Stimulated activated CD8-positive, alpha-beta memory T cell treated with anti-CD3 and anti-CD28 coated beads, Interleukin-12 subunit alpha, Interleukin-12 subunit beta, amount 100 ng/mL, for 24 hours (primary cell): ENCODE measurements at regions not wholly inside any gene's neighbourhood (a gene's known extent, or its start where the extent isn't known, plus 50 kb on each side); places are given as distances from the start of the nearest gene placed in this dataset.

Source experiments
- DNase-seq: peaks from one replicate; pipeline ENCODE4 v3.0.0-alpha.2; 2020; ENCODE audit errors: extremely low read depth

DNA sequence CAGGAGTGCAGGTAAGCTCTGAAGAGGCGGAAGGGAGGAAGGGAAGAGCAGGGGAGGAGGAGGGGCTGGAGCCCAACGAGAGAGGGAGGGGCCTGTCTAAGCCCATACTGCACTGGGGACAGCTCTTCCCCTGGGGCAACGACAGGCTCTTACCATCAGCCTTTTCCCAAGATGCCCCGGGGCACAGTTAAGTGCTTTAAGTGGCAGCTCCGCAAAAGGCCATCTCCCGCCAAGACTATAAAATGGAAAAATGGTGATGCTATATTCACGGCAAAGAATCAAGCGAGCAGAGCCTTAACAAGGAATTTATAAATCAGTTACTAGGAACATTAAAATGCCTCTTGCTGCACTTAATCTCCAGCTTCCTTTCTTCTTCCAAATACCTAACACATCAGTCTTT is 110.2 kb upstream of the NLRP1 start:
- no peak for DNase-seq

DNA sequence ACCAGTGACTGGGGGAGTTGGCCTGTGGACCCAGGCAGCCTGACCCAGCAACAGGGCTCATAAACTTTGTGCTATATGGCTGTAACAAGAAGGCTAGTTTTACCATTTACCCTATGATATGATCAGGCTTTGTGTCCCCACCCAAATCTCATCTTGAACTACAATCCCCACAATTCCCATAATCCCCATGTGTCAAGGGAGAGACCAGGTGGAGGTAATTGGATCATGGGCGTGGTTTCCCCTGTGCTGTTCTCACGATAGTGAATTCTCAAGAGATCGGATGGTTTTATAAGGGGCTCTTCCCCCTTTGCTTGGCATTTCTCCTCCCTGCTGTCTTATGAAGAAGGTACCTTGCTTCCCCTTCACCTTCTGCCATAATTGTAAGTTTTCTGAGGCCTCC is 111.2 kb upstream of the NLRP1 start:
- DNase-seq = no peak

DNA sequence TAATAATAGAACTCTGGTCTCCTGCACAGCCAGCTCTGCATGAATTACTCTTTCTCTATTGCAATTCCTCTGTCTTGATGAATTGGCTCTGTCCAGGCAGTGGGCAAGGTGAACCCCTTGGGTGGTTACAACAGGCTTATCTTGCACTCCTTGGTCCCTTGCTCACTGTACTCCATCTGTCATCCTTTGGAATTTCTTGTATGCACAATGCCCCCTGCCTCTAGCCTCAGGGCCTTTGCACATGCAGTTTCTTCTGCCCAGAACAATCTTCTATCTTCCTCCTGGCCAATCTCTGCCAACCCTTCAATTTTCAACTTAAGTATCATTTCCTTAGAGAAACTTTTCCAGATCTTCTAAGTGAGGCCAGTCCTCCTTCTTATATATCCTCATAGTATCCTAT is 114.7 kb upstream of the NLRP1 start:
- no peak for DNase-seq

DNA sequence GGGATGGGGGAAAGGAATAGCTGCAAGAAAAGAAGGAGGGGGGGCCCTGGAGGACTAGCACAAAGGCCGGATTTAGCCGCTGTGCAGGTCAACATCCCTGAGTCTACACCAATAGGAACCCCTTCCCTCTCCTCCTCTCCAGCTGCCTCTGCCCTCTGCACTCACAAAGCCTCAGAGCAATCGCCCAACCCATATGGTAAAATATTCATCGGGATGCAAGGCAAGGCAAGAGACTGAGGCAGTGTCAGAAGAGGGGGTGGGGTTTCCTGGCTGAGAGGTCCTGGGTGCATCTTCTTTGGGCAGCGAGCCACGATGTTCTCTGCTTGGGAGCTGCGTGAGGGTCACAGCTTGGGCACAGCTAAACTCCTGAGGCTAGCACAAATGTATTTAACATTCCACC is 115.5 kb upstream of the NLRP1 start:
- DNase-seq = no peak

DNA sequence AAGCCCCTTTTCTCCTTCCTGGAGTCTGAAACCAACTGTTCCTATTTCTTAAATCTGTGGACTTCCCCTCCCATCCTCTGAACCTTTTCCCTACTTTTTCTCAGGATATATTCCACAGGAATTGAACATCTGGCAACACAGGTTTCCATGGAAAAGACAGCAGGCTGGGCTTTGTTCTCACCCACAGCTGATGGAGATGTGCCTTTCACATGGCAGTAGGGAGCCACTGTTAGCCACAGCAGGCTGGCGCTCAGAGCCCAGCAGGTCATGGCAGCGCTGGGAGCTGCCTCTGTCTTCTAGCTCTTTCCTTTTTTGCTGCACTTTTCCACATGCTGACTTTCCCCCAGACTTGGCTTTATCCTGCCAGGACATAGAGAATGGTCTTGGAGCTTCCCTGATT is 116.4 kb upstream of the NLRP1 start:
- DNase-seq = no peak

DNA sequence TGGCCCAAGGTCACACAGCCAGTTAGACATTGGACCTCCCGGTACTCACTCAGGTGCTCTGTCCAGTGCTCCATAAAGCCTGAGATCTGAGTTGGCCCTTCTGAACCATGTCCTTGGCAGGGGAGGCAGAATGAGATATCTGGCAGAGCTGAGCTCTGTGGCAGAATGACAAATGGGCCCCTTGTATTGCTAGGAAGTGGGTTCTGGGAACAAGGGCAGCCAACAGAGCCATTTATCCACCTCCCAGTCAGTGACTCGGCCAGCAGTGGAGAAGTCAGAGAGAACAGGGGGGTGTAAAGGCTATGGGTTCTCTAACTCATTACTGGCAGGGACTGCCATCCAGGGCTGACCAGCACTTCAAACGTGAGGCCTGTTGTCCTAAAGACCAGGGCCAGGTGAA is 117.1 kb upstream of the NLRP1 start:
- no peak for DNase-seq

DNA sequence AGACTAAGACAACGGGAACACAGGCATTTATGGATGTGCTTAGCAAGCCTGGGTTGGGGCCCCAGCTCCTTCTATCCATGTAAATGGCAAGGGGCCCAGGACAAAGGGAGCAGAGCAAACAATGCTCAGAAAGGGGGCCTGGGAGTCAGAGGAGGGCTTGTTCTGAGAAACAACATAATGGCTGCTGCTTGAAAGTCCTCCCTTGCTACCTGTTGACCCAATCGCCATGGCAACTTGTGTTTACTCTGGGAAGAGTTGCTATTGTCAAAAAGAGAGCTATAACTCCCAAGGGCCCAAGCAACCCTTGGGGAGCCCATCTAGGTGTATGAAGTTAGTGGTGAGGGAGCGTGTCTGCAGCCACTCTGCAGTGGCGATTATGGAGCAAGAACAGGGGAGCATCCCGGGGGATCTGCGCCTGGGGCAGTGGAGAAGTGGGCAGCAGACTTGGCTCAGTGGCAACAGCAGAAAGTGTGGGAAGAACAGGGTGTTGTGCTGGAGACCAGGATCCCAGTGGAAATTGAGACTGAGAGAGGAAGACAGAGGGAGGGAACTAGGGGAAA is 118.7 kb upstream of the NLRP1 start:
- DNase-seq = no peak

DNA sequence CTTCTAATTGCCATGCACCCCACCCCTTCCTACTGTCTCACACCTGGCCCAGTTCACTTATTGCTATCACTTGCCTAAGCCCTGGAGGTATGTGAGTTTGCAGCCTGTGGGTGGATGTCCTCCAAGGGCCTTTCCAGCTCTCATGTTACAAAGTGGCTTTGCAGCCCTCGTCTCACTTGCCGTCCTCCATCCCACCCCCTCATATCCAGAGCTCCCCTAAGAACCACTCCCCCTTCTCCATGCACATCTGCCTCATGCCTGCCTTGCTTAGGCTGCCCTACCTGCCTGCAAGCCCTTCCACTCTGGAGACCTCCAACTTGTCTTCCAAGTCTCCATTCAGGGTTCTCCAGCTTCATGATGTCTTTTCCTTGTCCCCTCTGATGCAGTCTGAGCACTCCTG is 119.4 kb upstream of the NLRP1 start:
- no peak for DNase-seq

DNA sequence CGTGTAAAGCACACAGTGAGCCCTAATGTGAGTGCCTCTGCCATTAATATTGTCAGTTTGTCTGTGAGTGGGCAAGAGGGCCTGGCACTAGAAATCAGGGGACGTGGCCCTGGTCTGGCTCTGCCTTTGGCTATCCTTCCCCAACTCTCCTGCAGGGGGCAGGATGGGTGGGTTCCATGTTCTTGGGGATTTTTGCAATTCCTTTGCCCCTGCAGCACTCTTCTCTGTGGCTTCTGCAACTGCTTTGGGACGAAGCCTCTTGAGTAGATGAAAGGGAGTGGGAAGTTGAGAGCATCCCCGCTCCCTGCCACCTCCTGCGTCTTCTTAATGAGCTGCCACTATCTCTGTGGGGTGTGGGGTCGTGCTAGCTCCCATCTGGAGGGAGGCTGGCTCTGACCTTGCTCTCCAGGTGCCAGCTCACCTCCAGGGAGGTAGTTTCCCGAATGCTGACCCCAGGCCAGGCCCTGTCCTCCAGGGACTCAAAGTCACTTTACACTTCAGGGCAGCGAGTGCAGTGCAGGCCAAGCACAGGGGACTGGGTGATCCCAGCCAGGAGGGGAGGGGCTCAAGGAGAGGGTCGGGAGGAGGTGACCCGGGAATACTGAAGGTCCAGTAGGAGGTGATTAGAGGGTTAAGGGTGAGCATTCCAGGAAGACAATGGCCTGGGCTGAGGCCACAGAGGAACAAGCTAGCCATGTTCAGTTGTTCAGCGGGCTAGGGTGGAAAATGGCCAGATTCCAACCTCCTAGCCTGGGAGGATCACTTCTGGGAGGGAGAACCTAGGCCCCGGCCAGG is 121.0 kb upstream of the NLRP1 start:
- DNase-seq = no peak

DNA sequence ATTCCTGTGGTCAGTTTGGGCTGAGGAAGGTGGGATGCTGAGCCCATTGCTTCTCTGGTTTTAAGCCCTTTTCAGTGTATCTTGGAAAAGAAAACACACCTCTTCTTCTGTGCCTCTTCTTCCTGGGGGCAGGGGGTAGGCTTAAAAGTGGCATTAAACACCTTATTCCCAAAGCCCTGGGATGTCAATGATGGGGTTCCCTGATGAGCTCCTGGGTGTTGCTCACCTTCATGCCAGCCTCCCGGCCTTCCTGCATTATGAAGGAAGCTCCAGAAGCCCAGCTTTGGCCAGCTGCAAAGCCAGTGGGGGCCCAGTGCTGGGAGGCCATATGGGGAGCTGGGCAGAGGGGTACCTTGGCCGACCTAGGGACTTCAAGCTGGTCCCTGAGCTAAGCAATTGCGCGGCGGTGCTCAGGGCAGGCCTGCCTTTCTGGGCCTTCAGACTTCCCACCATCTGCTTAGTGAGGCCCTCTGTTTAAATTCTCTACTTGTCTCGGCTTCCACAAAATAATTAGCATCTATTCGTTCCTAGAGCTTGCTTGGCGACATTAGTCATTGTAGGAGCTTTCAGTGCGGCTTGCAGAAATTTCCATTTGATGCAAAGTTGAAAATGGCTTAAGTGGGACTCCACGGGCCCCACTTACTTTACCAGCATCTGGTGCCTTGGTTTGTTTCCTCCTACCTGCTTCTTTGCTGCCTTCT is 121.7 kb upstream of the NLRP1 start:
- no peak for DNase-seq

DNA sequence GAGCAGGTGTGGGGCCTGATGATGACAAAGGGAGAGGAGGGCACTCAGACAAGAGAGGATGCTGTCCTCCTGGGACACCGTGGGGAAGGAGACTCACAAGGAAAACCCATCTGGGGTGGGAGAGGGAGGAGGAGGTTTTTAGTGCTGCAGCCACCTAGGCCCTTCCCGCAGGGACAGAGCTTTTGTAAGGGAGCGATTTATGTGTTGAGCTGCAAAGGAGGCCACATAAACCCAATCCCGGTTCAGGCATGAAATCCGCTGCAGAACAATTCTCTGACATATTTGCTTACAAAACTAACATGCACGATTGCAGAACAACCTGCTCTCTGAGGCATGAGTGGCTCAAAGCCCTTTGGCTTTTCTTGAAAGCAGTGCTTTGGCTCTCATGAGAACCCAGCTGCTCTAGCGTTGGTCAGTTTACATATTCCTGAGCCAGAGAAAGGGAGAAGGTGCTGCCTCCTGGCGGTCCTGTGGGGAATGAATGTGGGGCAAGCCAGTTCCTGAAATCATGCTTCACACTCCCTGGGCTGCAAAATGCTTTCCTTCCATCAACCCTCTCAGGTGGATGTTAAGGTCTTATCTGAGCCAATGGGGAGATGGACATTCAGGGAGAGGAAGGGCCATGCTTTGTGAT is 122.4 kb upstream of the NLRP1 start:
- DNase-seq = peak; percentile 21

DNA sequence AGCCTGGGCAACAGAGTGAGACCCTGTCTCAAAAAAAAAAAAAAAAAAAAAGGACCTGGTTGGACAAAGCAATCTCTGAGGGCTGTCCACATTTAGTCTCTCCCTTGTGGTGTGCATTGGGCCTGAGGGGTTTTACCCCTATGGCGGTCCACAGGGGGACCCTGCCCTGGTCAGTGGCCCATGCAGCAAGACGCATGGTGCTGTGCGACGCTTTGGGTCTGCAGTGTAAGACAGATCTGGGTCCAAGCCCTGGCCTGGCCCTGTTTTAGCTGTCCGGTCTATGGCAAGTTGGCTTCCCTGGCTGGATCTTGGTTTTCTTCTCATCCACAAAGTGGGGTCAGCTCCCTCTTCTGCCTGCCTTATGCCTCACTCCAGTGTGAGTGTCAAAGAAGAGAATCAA is 123.2 kb upstream of the NLRP1 start:
- no peak for DNase-seq

DNA sequence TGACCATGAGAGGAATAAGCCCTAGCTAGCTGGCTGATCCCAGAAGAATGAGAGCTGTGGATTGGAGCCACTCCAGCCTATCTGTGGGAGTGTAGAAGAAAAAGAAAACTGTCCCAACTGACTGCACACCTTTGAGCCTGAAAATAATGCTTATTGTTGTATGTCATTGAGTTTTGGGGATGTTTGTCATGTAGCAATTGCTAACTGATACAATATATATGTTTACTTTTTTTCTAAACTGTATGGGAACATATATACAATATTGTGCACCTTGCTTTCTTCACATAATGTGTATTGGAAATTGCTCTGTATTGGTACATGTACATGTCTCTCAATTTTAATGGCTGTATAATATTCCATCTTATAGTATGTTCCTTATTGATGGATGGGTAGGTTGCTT is 124.0 kb upstream of the NLRP1 start:
- DNase-seq = no peak

DNA sequence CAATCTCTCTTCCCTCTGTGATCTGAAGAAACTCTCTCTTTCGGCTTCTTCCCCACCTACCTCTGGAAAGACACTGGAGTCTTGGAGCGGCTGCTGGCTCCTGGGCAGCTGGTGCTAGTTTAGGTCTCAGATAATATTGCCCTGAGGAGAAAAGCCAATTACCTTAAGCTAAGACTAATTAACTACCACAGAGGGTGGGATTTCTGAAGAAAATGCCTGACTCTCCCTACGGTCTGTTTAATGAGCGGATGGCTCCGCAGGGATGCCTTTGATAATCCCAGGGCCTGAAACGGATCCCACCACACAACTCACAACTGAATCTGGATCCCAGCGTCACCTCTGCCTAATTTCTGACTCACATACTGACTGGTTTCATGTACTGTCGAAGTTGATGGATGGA is 127.0 kb upstream of the NLRP1 start:
- DNase-seq = no peak

DNA sequence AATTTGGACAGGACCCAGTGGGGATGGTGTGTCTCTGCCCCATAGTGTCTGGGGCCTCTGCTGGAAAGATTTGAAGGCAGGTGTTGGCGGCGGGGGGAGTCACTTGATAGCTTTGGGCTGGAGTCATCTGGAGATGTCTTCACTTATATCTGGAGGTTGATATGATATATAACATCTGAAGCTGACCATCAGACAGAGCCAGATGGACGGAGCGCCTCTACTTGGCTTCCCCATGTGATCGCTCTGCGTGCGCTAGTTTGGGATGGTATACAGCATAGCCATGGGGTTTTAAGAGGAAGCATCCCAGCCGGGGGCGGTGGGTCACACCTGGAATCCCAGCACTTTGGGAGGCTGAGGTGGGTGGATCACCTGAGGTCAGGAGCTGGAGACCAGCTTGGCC is 130.7 kb upstream of the NLRP1 start:
- DNase-seq = no peak

DNA sequence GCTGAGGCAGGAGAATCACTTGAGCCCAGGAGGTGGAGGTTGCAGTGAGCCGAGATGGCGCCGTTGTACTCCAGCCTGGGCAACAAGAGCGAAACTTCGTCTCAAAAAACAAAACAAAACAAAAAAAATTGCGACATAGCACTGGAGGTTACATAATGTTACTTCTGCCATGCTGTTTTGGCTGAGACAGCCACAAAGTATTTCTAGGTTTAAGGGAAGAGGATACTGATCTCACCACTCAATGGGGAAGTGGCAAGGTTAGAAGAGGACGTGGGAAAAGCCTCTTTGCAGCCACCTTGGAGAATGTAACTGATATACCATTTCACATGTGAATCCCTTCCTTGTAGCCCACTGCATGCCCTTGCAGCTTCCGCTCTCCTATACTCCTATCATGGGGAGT is 131.2 kb upstream of the NLRP1 start:
- DNase-seq = no peak

DNA sequence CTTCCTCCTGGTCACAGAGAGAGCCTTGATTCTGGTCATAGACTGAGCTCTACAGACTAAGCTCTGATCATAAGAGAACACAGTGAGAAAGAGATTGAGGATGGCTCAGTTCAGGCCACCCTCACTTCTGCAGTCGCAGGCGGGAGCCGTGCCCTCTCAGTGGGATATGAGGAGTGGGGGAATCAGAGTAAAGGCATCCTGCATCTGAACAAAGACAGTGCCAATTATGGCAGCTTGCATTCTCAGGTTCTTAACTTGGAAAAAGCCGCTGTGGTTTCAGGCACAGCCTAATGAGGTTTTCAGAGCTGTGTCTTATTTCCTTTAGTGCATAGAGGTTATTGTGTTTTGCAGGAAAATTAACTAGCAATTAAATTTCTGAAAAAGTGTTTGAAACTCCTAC is 134.4 kb upstream of the NLRP1 start:
- DNase-seq = no peak

DNA sequence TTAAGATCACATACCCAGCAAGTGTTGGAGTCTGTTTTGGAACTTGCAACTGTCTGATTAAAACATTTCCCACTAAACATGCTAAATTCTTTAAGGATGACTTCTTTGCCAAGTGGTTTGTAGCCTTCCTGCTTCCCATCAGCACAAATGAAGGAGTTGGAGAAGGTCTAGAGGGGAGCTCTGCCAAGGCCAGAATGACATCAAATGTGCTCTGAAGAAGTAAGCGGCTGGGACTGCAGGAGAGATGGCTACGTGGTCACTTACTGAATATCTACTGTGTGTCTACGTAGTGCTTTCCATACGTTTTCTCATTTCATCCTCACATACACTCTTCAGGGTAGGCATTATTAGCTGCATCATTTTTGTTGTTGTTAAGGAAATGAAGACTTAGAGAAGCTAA is 135.7 kb upstream of the NLRP1 start:
- no peak for DNase-seq

DNA sequence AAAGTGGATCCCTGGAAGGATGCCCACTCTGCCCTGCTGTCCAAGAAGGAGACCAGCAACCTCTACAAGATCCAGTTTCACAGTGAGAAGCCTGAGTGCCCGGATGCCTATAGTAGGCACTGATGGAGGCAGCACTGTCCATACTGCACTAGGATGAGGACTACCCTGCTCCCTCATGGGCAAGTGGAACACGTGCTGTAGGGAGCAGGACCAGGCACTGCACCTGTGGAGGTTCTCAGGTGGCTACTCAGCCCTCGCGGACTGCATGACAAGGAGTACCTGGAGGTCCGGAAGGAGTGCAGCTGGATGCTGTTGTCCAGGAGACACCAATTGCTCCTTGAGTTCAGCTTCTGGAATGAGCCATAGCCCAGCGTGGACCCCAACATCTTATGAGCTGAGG is 146.1 kb upstream of the NLRP1 start:
- DNase-seq = no peak

DNA sequence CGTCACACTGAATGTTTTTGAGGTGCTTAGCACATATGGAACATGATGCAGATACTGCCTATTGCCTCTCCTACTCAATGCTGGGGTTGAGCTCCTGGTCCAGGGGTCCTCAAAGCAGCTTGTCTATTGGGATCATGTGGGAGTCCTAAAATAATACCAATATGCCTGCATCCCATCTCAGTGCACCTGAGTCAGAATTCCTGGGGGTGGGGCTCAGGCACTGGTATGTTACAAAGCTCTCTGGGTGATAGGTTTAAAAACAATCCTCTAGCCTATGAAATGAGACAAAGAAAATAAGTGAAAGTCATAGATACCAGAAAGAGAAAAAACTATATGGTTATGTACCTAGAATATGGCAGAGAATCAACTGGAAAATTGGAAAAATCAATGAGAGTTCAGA is 156.6 kb upstream of the NLRP1 start:
- DNase-seq = no peak

DNA sequence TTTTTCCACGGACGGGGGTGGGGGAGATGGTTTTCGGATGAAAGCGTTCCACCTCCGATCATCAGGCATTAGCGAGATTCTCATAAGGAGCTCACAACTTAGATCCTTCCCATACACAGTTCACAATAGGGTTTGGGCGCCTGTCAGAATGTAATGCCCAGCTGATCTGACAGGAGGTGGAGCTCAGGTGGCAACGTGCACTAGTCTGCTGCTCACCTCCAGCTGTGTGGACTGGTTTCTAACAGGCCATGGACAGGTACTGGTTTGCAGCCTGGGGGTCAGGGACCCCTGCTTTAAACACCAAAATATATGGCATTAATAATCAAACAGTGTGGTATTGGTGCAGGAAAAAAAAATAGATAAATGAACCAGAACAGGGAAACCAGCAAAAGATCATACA is 157.5 kb upstream of the NLRP1 start:
- no peak for DNase-seq

DNA sequence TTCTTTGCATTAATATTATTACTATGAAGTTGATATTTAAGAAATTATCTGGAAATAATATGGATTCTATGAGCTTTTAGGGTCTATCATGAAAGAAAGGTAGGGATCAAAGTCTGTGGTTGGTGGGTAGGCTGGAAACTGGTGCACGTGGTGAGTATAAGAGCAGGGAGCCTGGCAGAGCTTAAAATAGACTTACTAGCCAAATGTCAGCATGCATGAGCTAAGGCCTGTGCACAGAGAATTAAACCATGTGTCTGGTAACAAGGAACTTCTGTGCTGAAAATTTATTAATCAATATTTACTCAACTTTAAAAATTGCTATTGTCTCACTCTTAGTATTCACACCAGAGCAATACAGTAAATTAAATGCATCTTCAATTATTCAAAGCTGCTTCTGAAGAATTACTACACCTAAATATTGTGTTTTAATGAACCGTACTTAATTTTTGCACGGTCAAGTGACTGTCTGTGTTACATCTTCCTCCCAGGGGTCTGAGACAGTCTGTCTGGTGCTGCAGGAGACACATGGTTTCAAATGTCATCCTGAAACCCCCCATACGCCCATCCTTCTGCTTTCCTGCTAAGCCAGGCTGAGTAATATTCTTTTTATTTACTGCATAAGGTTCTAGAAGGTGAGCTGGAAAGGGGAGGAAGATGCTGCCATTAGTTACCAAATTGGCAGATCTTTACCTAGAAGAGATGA is 161.0 kb upstream of the NLRP1 start:
- no peak for DNase-seq
